Left colon (tissue), 2 donors: ENCODE measurements at regions not wholly inside any gene's neighbourhood (a gene's known extent, or its start where the extent isn't known, plus 50 kb on each side); places are given as distances from the start of the nearest gene placed in this dataset.

Experiments
- ATAC-seq: fragments of 200-7000 bp; cut with Tn5 transposase; one replicate; pipeline ENCODE4 v1.9.1; 2020; ENCODE audit warnings: mild to moderate bottlenecking, moderate library complexity
- DNase-seq, 2 donors: peaks; one replicate each; pipeline ENCODE4 v3.0.0-alpha.2; 2020
- intact Hi-C, 2 donors: fragments of 100-400 bp; cut with DNase I in 1 of 2; cut with micrococcal nuclease in 1 of 2; formaldehyde crosslinking; loops; one replicate each; pipeline versions ENCODE4 v1.11.2 to v1.14.0; 2022; cut with DNase I, micrococcal nuclease
- donor health status: DM: no; HTN: no; CAD: no.
- donor health status: DM: yes; HTN: yes; CAD: no.

- DNase-seq (no peak), ATAC-seq (no peak)
- intact Hi-C loops, result loop anchor here in 1 of 2 donors (5.0 kb wide), 1 partner anchor 728 kb away; no protein-coding TSS in a partner anchor
These were observed 157.0 kb upstream of the RMST start for GRCh38 chr12:97305651-97306050.

GRCh38 chr12:97306147-97306546 lies 156.5 kb upstream of the RMST start:
- intact Hi-C loops, result loop anchor here in 1 of 2 donors (5.0 kb wide), 1 partner anchor 729 kb away; no protein-coding TSS in a partner anchor
- DNase-seq (no peak), ATAC-seq (no peak)

- no peak for DNase-seq
- intact Hi-C loops, result loop anchor here in 1 of 2 donors (5.0 kb wide), 1 partner anchor 731 kb away; no protein-coding TSS in a partner anchor
These were observed 153.9 kb upstream of the RMST start for GRCh38 chr12:97308576-97309198.

GRCh38 chr12:97309921-97310320 lies 152.7 kb upstream of the RMST start:
- no peak for ATAC-seq
- no peak for DNase-seq
- intact Hi-C loops, result loop anchor here in 1 of 2 donors (5.0 kb wide), 1 partner anchor 733 kb away; no protein-coding TSS in a partner anchor

More at GRCh38 chr12:97308576-97309198, 153.9 kb upstream of the RMST start:
- no peak for ATAC-seq

- intact Hi-C loops, result no loop called here
- DNase-seq (no peak), ATAC-seq (no peak)
These were observed 150.0 kb upstream of the RMST start for GRCh38 chr12:97312570-97313135.

GRCh38 chr12:97313471-97314190 lies 149.0 kb upstream of the RMST start:
- ATAC-seq (no peak), DNase-seq (no peak)
- intact Hi-C loops, result no loop called here

GRCh38 chr12:97316321-97316720 lies 146.3 kb upstream of the RMST start:
- DNase-seq, result no peak
- intact Hi-C loops, result no loop called here
- ATAC-seq, result no peak

- no peak for DNase-seq
- intact Hi-C loops, result no loop called here
- no peak for ATAC-seq
These were observed 141.0 kb upstream of the RMST start for GRCh38 chr12:97321621-97322020.

GRCh38 chr12:97322388-97322787 lies 140.2 kb upstream of the RMST start:
- DNase-seq (no peak), ATAC-seq (no peak)
- intact Hi-C loops, result no loop called here

GRCh38 chr12:97323154-97323553 lies 139.4 kb upstream of the RMST start:
- intact Hi-C loops, result no loop called here
- DNase-seq (no peak), ATAC-seq (no peak)

GRCh38 chr12:97324471-97324870 lies 138.1 kb upstream of the RMST start:
- no peak for ATAC-seq
- no peak for DNase-seq
- intact Hi-C loops, result no loop called here

- intact Hi-C loops, result no loop called here
- DNase-seq (no peak), ATAC-seq (no peak)
These were observed 127.5 kb upstream of the RMST start for GRCh38 chr12:97335115-97335514.

- ATAC-seq, result no peak
- intact Hi-C loops, result no loop called here
- no peak for DNase-seq
These were observed 125.5 kb upstream of the RMST start for GRCh38 chr12:97336900-97337751.

GRCh38 chr12:97342130-97342529 lies 120.5 kb upstream of the RMST start:
- intact Hi-C loops, result no loop called here
- ATAC-seq (no peak), DNase-seq (no peak)

GRCh38 chr12:97347956-97348355 lies 114.6 kb upstream of the RMST start:
- no peak for DNase-seq
- ATAC-seq, result no peak
- intact Hi-C loops, result no loop called here

GRCh38 chr12:97358361-97358760 lies 104.2 kb upstream of the RMST start:
- ATAC-seq, result no peak
- intact Hi-C loops, result no loop called here
- DNase-seq, result no peak

GRCh38 chr12:97359021-97359690 lies 103.4 kb upstream of the RMST start:
- no peak for ATAC-seq
- intact Hi-C loops, result no loop called here

GRCh38 chr12:97363693-97364092 lies 98.9 kb upstream of the RMST start:
- no peak for DNase-seq
- intact Hi-C loops, result no loop called here
- ATAC-seq, result no peak

More at GRCh38 chr12:97359021-97359690, 103.4 kb upstream of the RMST start:
- DNase-seq, result no peak
